ENCODE measurements at regions not wholly inside any gene's neighbourhood (a gene's known extent, or its start where the extent isn't known, plus 50 kb on each side); places are given as distances from the start of the nearest gene placed in this dataset.

- no peak for DNase-seq (ENCODE audit: low read depth)
- TF ChIP-seq CTCF (IDR thresholded peaks at IDR 0.05; ENCODE audit: low read depth, low read length) = no peak
- no peak for TF ChIP-seq MAX (IDR thresholded peaks at IDR 0.05; ENCODE audit: low read depth, low read length)
- TF ChIP-seq POLR2A (IDR thresholded peaks at IDR 0.05; ENCODE audit: extremely low read depth, insufficient read length) = no peak
- no peak for TF ChIP-seq MYC (IDR thresholded peaks at IDR 0.05; ENCODE audit: low read depth, low read length)
- H3K4me3 ChIP-seq (ENCODE audit: low read depth, low read length) = no peak overlapping the region
These were observed 63.3 kb upstream of the TP63 start for GRCh38 chr3:189567766-189568420.

DNA sequence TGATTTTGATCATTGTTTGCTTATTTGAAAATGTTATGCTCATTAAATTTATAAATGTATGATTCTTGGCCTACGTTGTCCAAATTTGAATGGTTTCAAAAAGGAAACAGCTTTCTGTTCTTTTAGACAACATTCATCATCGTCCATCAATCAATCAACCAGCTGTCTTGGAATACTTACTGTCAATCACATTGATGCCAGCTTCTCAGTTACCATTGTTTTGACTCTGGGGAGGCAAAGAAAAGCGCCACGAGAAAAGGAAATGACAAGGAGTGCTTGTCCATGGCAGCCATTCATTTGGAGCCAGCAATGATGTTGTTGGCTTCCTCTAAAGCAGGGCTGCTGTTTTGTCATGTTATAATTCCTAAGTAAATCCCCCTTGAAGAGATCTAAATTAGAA, 62.2 kb upstream of the TP63 start:
- H3K4me3 ChIP-seq (ENCODE audit: low read depth, low read length) = no peak overlapping the region
- DNase-seq (ENCODE audit: low read depth) = no peak
- TF ChIP-seq MAX (IDR thresholded peaks at IDR 0.05; ENCODE audit: low read depth, low read length) (no peak), CTCF (IDR thresholded peaks at IDR 0.05; ENCODE audit: low read depth, low read length) (no peak), POLR2A (IDR thresholded peaks at IDR 0.05; ENCODE audit: extremely low read depth, insufficient read length) (no peak), MYC (IDR thresholded peaks at IDR 0.05; ENCODE audit: low read depth, low read length) (no peak)

- no peak for DNase-seq (ENCODE audit: low read depth)
- no peak overlapping the region for H3K4me3 ChIP-seq (ENCODE audit: low read depth, low read length)
- no peak for TF ChIP-seq POLR2A (IDR thresholded peaks at IDR 0.05; ENCODE audit: extremely low read depth, insufficient read length)
- no peak for TF ChIP-seq MYC (IDR thresholded peaks at IDR 0.05; ENCODE audit: low read depth, low read length)
- TF ChIP-seq MAX (IDR thresholded peaks at IDR 0.05; ENCODE audit: low read depth, low read length) = no peak
- TF ChIP-seq CTCF (IDR thresholded peaks at IDR 0.05; ENCODE audit: low read depth, low read length) = no peak
These were observed 61.7 kb upstream of the TP63 start for GRCh38 chr3:189569473-189569872.

GRCh38 chr3:189570916-189571315, 60.3 kb upstream of the TP63 start:
- no peak for TF ChIP-seq MAX (IDR thresholded peaks at IDR 0.05; ENCODE audit: low read depth, low read length)
- no peak for TF ChIP-seq MYC (IDR thresholded peaks at IDR 0.05; ENCODE audit: low read depth, low read length)
- no peak for TF ChIP-seq POLR2A (IDR thresholded peaks at IDR 0.05; ENCODE audit: extremely low read depth, insufficient read length)
- no peak for TF ChIP-seq CTCF (IDR thresholded peaks at IDR 0.05; ENCODE audit: low read depth, low read length)
- no peak for DNase-seq (ENCODE audit: low read depth)
- H3K4me3 ChIP-seq (ENCODE audit: low read depth, low read length) = no peak overlapping the region

DNA sequence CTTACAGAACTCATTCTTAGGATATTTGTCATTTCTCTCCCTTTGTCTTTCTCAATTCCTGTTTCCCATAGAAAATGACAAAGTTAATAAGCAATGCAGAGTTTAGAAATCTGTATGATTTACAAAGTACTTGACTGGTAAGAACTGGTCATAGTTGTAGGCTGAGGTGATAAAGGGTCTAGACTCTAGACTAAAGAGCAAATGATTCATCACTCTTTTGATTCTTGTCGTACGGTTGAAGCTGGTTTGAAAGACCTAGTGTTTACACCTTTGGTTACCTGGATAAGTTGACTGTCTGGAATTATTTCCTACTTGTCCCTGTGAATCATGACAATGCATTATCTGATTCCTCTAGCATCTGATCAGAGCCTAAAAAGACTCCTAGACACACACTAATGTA, 58.9 kb upstream of the TP63 start:
- DNase-seq (ENCODE audit: low read depth) = no peak
- TF ChIP-seq MYC (IDR thresholded peaks at IDR 0.05; ENCODE audit: low read depth, low read length) (no peak), MAX (IDR thresholded peaks at IDR 0.05; ENCODE audit: low read depth, low read length) (no peak), CTCF (IDR thresholded peaks at IDR 0.05; ENCODE audit: low read depth, low read length) (no peak), POLR2A (IDR thresholded peaks at IDR 0.05; ENCODE audit: extremely low read depth, insufficient read length) (no peak)
- no peak overlapping the region for H3K4me3 ChIP-seq (ENCODE audit: low read depth, low read length)

All from NB4 (cell line).